ENCODE measurements at regions not wholly inside any gene's neighbourhood (a gene's known extent, or its start where the extent isn't known, plus 50 kb on each side); places are given as distances from the start of the nearest gene placed in this dataset.
"Not testable (repeated sequence)": the region's sequence is repeated elsewhere in the genome, so short reads cannot be mapped to it uniquely, and the experiment has no call there.

DNA sequence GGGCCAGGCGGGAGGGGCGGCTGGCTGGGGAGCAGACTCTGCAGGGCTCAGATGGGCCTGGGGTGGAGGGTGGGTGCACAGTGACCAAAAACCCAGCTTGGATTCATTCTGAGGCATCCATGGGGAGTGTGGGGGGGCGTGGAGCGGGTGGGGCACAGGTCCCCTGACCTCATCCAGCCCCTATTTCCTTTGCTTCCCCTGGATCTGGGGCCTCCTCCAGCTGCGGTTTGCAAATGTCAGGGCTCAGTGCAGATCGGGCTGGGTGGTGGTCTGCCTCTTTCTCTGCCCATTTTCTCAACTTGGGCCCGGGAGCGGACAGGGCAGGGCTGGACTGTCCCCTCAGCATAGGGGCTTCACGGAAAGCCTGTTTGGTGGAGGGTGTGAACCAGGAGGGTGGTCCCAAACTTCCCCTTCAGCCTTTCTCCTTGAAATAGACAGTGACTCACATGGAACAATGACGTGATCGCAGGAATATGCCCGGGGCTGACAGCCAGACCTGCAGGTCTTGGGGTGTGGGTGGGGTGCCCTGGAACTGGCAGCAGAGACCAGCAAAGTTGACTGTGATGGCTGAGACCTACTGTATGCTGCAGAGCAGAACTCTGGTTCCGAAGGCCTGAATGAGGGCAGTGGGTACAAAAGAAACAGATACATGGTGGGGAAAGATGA, 72.9 kb upstream of the PODXL start:
- ChIA-PET CTCF (no interaction called here), POLR2A (no interaction called here)

DNA sequence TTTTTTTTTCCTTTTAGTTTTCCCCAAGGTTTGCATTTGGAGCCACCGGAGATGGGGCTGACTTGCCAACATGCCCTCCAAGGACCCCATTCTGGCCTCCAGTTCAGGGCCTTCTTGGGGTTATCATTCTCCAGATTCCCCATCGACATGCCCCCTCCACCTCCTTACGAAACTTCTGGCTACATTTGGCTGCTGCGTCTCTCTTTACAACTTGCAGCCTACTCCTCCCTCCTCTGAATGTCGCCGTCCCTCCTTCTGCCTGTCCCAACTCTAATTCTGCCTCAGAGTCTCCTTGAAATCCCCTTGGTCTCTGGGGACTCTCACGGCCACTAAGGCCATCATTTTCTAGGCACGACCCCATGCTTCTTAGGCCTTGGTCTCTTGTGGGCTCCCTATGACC, 72.2 kb upstream of the PODXL start:
- CTCF ChIA-PET, result no interaction called here
- POLR2A ChIA-PET, result no interaction called here

DNA sequence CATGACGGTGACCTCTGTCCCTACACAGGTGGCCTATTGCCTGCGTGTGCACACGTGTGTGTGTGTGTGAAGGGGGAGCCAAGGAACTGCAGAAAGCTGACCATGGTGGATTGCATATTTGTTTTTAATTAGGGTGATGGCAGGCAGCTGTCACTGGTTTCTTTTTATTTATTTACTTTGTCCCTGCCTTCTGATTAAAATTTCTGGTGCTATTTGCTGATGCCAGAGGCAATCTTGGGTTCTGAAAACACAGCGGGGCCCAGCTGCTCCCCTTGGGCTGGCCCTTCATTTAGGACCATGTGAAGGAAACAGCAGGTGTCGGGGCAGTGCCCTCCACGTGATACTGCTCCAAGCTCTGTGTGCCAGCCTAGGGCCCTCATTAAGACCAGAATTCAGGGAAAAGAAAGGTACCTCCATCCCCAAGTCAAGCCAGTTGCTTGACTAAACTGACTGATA, 71.3 kb upstream of the PODXL start:
- ChIA-PET POLR2A (no interaction called here), CTCF (no interaction called here)

DNA sequence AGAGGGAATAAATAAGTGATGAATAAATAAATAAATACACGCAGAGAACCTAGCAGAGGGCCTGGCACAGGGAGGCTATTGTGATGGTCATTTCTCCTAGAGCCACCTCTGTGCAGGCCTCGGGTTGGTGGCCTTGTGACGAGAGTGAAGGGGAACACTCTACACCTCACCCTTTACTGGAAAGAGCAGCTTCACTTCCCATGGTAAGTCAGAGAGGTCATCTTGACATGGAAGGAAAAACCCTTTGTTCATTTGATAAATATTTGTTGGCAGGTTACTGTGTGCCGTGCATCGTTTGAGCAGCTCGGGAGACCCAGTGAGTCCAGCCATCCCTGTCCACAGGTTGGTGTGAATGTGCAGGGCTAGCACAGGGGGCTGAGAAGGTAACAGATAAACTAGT, 70.2 kb upstream of the PODXL start:
- ChIA-PET POLR2A (no interaction called here), CTCF (no interaction called here)

DNA sequence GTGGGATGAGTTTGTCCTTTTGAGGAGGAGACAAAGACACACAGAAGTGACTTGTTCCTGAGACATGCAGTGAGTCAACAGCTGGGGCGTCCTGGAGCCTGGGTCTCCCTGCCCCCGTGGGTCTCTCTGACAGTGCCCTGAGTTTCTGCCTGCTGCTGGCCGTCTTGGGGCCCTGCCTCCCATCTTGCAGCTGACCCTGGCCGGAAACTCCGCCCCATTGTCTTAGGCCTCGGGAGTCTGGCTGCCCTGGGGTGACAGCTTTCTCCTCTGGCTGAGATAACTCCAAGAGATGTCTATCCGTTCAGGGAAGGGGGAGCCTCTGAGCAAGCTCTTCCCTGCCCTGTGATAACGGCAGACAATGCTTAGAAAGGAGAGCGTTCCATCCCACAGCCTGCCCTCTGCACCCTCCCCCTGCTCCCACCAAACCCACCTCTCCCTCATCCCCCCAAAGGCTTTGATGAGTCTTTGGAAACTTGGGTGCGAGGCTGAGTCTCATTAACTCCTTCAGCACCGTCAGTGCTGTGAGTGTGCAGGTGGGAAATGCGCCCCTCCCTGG, 69.5 kb upstream of the PODXL start:
- CTCF ChIA-PET, result interaction anchor here (1.1 kb wide), 1 partner anchor 32 kb away, joined by 3 read pairs; no protein-coding TSS in a partner anchor
- POLR2A ChIA-PET, result no interaction called here

DNA sequence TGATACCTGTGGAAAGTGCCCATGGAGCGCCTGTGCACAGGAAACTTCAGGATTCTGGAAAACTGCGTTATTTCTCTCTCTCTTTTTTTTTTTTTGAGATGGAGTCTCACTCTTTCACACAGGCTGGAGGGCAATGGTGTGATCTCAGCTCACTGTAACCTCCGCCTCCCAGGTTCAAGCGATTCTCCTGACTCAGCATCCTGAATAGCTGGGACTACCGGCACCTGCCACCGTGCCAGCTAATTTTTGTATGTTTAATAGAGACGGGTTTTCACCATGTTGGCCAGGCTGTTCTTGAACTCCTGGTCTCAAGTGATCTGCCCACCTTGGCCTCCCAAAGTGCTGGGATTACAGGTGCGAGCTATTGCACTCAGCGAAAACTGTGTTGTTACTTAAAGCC, 68.9 kb upstream of the PODXL start:
- POLR2A ChIA-PET, result not testable (repeated sequence)
- CTCF ChIA-PET, result interaction anchor here (1.1 kb wide), 1 partner anchor 32 kb away, joined by 3 read pairs; no protein-coding TSS in a partner anchor

DNA sequence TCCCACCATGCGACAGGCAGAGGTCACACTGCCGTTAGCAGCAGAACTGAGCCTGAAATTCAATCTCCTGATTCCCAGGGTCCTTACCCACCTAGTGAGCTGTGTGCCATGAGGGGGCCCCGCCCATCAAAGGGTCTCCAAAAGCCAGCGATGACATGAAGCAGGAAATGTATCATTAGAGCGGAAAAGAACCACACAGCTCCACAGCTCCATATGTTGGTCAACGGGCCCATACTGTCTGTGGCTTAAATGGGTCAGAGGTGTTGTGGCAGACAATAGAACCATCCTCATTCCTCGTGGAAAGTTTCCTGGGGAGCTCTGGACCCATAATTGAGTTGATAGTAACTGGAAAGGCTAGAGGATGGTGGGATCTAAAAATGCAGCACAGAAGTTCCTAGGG, 68.1 kb upstream of the PODXL start:
- CTCF ChIA-PET, result interaction anchor here (1.1 kb wide), 1 partner anchor 33 kb away, joined by 3 read pairs; no protein-coding TSS in a partner anchor
- POLR2A ChIA-PET, result no interaction called here

DNA sequence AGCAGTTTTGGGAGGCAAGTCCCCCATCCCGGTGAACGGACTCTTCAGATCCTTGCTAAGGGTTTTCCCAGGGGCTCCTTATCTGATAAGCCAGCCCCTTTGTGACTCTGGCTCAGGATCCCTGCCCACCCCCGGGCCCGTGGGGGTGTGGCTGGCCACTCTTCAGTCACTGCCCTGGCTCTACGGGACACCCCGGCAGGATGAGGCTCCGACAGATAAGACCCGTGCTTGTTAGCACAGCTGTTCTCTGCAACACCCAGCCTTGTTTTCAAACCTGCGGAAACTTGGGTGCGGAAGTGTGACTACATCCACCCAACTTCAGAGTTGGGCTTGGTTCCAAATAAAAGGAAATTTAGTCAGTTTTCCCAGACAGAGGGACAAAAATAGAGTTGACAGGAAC, 66.7 kb upstream of the PODXL start:
- ChIA-PET CTCF (no interaction called here), POLR2A (no interaction called here)

DNA sequence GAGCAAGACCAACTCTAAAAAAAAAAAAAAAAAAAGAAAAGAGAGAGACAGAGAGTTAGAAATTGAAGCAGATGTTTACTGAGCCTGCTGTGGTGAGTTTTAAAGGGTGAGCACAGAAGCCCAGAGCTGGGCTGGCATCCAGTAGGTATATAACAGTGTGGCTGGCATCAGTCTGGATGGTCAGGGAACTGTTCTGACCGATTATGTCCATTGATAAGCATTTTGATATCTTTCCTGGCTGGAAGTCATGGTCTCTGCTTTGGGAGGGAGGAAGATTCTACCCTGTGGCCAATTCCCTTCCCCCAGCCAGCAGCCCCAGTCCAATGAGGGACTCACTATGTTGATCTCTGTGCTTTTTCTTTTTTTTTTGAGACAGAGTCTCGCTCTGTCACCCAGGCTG, 65.2 kb upstream of the PODXL start:
- CTCF ChIA-PET, result no interaction called here

DNA sequence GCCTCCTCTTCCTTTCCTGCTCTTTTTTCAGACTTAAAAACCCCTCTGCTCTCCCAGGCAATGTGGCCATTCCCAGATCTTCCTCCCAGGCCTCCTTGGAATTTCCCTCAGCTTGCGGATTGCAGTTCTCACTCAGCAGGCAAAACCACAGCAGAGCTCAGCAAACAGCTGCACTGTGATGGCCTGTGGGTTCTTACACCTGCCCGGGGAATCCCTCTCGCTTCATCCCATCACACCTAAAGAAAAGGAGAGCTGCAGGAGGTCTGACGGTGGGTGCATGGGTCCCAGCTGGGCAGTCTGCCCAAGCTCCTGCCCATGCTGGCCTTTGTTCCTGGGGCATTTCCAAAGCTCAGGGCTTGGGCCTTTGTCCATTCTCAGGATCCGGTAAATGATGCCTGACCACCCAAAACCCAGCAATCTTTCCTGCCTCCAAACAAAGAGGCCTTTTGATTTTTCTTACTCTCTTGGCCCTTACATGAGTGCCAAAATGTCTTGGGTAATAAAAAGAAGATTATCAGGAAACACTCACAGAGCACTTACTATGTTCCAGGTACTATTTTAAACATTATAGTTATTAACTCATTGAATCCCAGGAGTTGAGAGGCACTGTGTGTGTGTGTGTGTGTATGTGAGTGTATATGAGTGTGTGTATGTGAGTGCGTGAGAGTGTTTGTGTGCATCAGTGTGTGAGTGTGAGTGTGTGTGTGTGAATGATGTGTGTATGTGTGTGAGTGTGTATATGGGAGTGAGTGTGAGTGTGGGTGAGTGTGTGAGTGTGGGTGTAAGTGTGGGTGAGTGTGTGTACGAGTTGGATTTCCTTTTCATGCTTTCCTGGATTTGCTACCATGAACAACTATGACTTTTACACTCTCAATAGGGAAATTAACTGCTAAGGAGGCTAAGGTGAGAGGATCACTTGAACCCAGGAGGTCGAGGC, 64.5 kb upstream of the PODXL start:
- ChIA-PET POLR2A (no interaction called here), CTCF (no interaction called here)

More for the DNA sequence above, 65.2 kb upstream of the PODXL start:
- POLR2A ChIA-PET, result no interaction called here

DNA sequence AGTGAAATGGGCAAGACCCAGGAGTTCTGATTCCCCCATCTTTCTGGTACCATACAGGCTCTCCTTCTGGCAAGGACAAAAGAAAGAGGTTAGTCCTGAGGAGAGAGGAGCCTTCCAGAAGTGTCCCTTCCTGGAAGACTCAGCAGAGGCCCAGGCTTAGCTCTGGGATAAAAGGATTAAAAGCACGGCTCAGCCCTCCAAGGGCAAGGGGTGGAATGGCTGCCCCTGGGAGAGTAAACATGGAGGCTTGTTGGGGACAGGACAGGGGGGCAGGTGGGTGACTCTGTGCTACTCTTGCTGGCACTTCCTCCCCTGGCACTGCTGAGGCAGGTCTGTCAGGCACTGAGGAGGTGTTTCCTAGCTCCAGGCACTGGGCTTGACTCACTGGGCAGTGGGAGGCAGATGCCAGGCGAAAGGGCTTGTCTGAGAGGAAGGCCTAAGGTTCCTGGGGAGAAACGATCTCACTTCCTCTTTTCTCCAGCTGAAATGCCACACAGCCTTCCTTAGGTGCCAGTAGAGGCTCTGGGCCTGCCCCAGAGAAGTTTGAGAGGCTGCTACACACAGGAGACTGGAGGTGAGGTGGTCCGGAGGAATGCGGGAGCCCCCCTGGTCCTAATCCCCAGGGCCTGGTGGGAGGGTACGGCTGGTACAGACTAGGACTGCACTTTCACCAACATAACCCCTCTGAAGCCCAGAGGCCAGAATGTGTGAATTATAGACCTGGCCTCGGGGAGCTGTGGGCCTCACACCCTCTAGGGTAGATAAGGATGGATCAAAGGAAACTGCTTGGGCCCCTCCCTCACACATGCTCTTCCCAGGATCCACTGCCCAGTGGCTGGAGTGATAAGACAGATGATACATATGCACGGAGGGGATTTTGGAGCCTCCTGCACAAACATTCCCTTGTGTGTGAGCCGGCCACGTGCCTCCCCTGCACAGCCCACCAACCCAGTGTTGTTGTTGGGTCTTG, 63.2 kb upstream of the PODXL start:
- ChIA-PET CTCF (no interaction called here), POLR2A (no interaction called here)

DNA sequence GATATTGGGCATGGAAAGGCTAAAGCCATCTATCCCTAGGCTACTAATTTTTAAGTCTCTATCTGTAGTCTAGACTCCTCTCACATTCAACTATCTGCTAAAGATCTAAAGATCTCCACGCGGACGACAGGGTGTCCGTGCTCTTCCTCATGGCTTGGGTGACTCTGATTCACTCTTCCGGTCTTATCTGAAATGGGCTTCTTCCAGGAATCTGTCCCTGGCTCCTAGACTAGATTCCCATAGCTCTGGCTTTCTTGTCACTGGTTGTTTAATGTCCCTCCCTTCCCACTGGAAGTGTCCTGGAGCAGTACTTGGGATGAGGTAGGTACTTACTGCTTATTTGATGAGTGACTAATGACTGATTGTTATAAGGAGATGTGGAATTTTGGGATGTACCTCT, 62.0 kb upstream of the PODXL start:
- ChIA-PET CTCF (no interaction called here), POLR2A (no interaction called here)

DNA sequence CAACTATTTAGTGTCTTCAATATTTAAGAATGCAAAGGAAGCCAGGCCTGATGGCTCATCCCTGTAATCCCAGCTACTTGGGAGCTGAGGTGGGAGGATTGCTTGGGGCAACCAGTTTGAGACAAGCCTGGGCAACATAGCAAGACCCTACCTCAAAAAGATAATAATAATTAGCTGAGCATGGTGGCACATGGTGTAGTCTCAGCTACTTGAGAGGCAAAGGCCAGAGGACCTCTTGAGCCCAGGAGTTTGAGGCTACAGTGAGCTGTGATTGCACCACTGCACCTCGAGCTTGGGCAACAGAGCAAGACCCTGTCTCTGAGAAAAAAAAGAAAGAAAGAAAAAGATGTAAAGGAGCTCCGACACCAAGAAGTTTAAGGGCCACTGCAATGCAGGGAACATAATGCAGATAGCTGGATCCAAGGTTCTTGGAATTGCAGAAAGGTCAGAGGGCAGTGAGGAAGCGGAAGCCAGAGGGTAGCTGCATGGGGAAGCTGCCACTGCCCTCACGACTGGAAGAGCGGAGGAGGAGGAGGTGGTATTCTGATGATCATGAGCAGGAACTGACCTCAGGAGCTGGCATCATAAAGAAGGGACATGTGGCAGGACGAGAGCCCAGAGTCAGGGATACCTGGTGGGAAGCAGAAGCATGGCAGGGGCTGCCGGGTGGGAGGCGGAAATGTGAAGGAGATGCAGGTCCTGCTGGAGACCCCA, 60.2 kb upstream of the PODXL start:
- ChIA-PET CTCF (no interaction called here), POLR2A (no interaction called here)

DNA sequence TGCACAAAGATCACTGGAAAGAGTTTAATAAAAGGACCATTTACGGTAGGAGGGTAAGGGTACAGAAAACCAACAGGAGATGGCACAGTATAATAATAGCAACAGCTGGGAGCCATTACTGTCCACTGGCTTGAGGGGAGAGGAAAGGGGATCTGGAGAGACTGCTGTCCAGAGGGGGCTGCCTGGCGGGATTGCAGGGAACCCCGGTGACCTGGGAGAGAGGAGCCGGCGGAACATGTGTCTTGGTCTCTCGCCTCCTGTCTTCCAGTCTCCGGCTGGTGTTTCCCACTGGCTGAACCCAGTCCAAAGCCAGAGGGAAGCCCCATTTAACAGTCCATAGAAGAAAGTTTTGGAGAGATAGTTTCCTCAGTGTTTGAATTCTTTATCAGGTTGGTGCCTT, 57.5 kb upstream of the PODXL start:
- POLR2A ChIA-PET, result no interaction called here
- CTCF ChIA-PET, result no interaction called here

DNA sequence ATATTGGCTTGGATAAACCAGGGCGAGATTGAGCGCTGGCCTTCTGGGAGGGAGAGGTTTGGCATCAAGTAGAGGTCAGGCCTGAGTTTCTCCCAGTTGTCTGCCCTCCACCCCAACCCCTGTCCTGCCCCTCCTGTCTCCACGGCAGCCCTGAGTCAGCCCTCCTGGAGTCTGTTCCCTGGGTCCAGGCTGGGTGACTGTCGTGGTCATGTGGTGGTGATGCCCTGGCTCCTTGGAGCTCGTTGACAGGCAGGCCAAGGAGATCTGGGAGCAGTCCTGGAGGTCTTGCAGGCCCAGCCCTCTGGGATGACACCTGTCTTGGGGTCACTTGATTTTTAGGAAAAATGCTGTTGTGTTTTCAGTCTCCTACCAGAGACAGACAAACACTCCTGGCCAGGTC, 53.6 kb upstream of the PODXL start:
- CTCF ChIA-PET, result no interaction called here
- POLR2A ChIA-PET, result no interaction called here

DNA sequence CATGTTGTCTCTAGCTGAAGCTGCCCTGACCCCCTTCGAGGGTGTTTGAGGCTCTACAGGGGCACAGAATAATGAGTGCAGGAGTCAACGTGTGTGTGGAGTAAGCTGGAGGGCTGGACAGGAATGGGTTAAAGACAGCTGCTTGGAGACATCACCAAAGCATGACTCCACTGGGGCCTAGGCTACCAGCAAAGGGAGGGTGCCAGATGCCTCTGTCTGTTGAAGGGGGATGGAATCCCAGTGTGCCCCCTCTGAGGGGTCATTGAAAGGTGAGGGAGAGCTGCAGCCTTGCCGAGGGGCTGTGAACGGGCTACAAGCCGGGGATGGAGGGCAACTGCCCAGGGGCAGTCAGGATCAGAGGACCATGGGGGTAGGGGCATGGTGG, 51.7 kb upstream of the PODXL start:
- POLR2A ChIA-PET, result no interaction called here
- CTCF ChIA-PET, result interaction anchor here (0.7 kb wide), 1 partner anchor 83 kb away, joined by 3 read pairs; no protein-coding TSS in a partner anchor

DNA sequence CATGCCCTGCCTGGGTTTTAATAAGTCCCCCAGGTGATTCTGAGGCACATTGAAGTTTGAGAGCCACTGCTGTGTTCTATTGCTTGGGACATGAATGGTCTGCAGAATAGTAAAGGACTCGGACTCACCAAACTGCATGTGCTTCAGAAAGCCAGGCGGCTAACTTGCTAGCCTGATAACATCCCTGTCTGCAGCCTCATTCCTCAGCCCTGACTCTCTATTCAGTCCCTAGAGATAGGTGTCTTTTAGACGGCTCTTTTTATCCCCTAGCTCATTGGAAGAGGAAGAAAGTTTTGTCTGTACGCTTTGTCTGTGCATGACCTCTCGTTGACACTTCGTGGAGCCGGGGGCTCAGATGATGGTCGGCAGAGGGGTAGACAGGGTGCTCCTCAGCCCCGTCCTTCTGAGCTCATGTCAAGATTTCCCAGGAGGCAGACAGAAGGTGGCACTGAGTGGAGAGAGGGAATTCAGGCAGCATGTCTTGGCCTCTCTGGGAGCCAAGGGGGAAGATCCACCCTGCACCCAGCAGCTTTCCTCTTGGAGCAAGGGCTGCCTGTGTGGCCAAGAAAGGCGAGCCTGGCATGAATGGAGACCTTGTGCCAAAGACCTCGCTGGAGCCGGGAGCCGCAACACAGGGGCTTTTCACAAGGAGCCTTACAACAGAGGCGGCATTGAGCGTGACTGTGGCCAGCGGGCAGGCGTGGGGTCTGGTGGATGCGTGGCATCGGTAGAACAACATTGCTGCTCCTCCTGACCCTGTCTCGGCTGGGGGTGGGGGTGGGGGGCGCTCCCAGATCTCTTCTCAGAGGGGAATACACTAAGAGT, 51.1 kb upstream of the PODXL start:
- ChIA-PET CTCF (interaction anchor here (0.7 to 1.0 kb wide), 2 partner anchors 14 to 82 kb away, joined by 3 read pairs; no protein-coding TSS in a partner anchor), POLR2A (no interaction called here)

Data from activated CD8-positive, alpha-beta memory T cell treated with anti-CD3 and anti-CD28 coated beads for 36 hours (primary cell).